HG03442 (cell line): ENCODE measurements at regions not wholly inside any gene's neighbourhood (a gene's known extent, or its start where the extent isn't known, plus 50 kb on each side); places are given as distances from the start of the nearest gene placed in this dataset.
"Not testable (repeated sequence)": the region's sequence is repeated elsewhere in the genome, so short reads cannot be mapped to it uniquely, and the experiment has no call there.

Source experiments
- ATAC-seq: cut with Tn5 transposase; IDR thresholded peaks from one replicate; pipeline ENCODE4 v1.9.1; 2021; ENCODE audit warnings: mild to moderate bottlenecking, moderate library complexity; ENCODE audit not compliant: unreplicated experiment

GRCh38 chr7:98727146-98727709 is 110.1 kb downstream of the NPTX2 start:
- ATAC-seq, result no peak

GRCh38 chr7:98728555-98728954 is 111.5 kb downstream of the NPTX2 start:
- ATAC-seq, result no peak

GRCh38 chr7:98729121-98729520 is 112.0 kb downstream of the NPTX2 start:
- no peak for ATAC-seq

- no peak for ATAC-seq
Observed at GRCh38 chr7:98730326-98730725, 113.2 kb downstream of the NPTX2 start.

- no peak for ATAC-seq
Observed at GRCh38 chr7:98731651-98732050, 114.6 kb downstream of the NPTX2 start.

GRCh38 chr7:98733036-98733435 is 116.0 kb downstream of the NPTX2 start:
- ATAC-seq, result no peak

GRCh38 chr7:98735801-98736200 is 118.7 kb downstream of the NPTX2 start:
- no peak for ATAC-seq

GRCh38 chr7:98736461-98736860 is 119.4 kb downstream of the NPTX2 start:
- not testable (repeated sequence) for ATAC-seq

GRCh38 chr7:98737176-98737575 is 120.1 kb downstream of the NPTX2 start:
- no peak for ATAC-seq

- ATAC-seq, result no peak
Observed at GRCh38 chr7:98740643-98741042, 123.6 kb downstream of the NPTX2 start.

GRCh38 chr7:98745722-98746318 is 124.0 kb downstream of the TMEM130 start:
- ATAC-seq, result no peak

GRCh38 chr7:98748090-98748489 is 121.7 kb downstream of the TMEM130 start:
- no peak for ATAC-seq

- no peak for ATAC-seq
Observed at GRCh38 chr7:98753176-98753575, 116.6 kb downstream of the TMEM130 start.

GRCh38 chr7:98753989-98754479 is 115.8 kb downstream of the TMEM130 start:
- no peak for ATAC-seq

GRCh38 chr7:98755138-98755898 is 114.5 kb downstream of the TMEM130 start:
- ATAC-seq, result no peak

GRCh38 chr7:98758157-98758556 is 111.7 kb downstream of the TMEM130 start:
- no peak for ATAC-seq

- ATAC-seq, result no peak
Observed at GRCh38 chr7:98760201-98760651, 109.6 kb downstream of the TMEM130 start.

GRCh38 chr7:98761225-98761624 is 108.6 kb downstream of the TMEM130 start:
- ATAC-seq, result no peak

- no peak for ATAC-seq
Observed at GRCh38 chr7:98762620-98763019, 107.2 kb downstream of the TMEM130 start.

GRCh38 chr7:98763441-98763840 is 106.4 kb downstream of the TMEM130 start:
- ATAC-seq, result no peak

- no peak for ATAC-seq
Observed at GRCh38 chr7:98764946-98765345, 104.9 kb downstream of the TMEM130 start.

- not testable (repeated sequence) for ATAC-seq
Observed at GRCh38 chr7:98770085-98770484, 99.7 kb downstream of the TMEM130 start.
